PC-9 (cell line): ENCODE measurements at regions not wholly inside any gene's neighbourhood (a gene's known extent, or its start where the extent isn't known, plus 50 kb on each side); places are given as distances from the start of the nearest gene placed in this dataset.
A peak's percentile ranks its signal among the peaks of the same experiment; 100 is the strongest.

Experiments
- BruUV-seq: library from RNA; stranded (reverse); fragments of 400-500 nt; replicated peaks from 2 replicates; lab custom pipeline; 2021; lab: Mats Ljungman, UMichigan
- CTCF ChIA-PET: fragments of 300-600 bp; sonication (Branson Sonifier 250); formaldehyde crosslinking; loops from one replicate; lab custom pipeline; 2022; ENCODE audit warnings: antibody characterized with exemption; lab: Charles Lee
- POLR2A ChIA-PET: fragments of 300-600 bp; sonication (Branson Sonifier 250); formaldehyde crosslinking; loops from one replicate; lab custom pipeline; 2022; ENCODE audit warnings: antibody characterized with exemption; ENCODE audit not compliant: unreplicated experiment; lab: Charles Lee
- DNase-seq, 2 experiments: peaks; one replicate each; pipeline versions ENCODE4 v3.0.0 to v3.0.0-alpha.2; 2015 to 2022; ENCODE audit warnings: mixed read lengths in 1 of 2
- H2AFZ ChIP-seq: fragments of 200-600 bp; sonication (generic); 2 replicates; pipeline ENCODE4 v1.8.1; 2017; ENCODE audit warnings: antibody characterized with exemption
- H3F3A ChIP-seq: fragments of 200-600 bp; sonication (generic); 2 replicates; pipeline ENCODE4 v1.8.1; 2017; ENCODE audit warnings: antibody characterized with exemption, mild to moderate bottlenecking, low read depth; ENCODE audit not compliant: insufficient read depth
- H3K27ac ChIP-seq: fragments of 200-600 bp; sonication (generic); 2 replicates; pipeline ENCODE4 v1.6.1; 2016; ENCODE audit warnings: mixed run types
- H3K27me3 ChIP-seq: fragments of 200-600 bp; sonication (generic); 2 replicates; pipeline ENCODE4 v1.6.1; 2016; ENCODE audit warnings: low read depth, mixed run types; ENCODE audit not compliant: insufficient read depth
- H3K36me3 ChIP-seq: fragments of 200-600 bp; sonication (generic); 2 replicates; pipeline ENCODE4 v1.6.1; 2016; ENCODE audit warnings: low read depth, mixed run types
- H3K4me1 ChIP-seq: fragments of 200-600 bp; sonication (generic); replicated peaks from 2 replicates; pipeline ENCODE4 v1.6.1; 2016; ENCODE audit warnings: mixed run types; ENCODE audit not compliant: insufficient read depth
- H3K4me2 ChIP-seq: fragments of 200-600 bp; sonication (generic); 2 replicates; pipeline ENCODE4 v1.6.1; 2017; ENCODE audit warnings: mixed run types
- H3K4me3 ChIP-seq: fragments of 200-600 bp; sonication (generic); 2 replicates; pipeline ENCODE4 v1.6.1; 2016; ENCODE audit warnings: mixed run types
- H3K79me2 ChIP-seq: fragments of 200-600 bp; sonication (generic); 2 replicates; pipeline ENCODE4 v1.6.1; 2017; ENCODE audit warnings: low read depth, mixed run types
- H3K9me2 ChIP-seq: fragments of 200-600 bp; sonication (generic); 2 replicates; pipeline ENCODE4 v1.8.1; 2017; ENCODE audit warnings: mild to moderate bottlenecking; ENCODE audit not compliant: insufficient read depth
- H3K9me3 ChIP-seq: fragments of 200-600 bp; sonication (generic); 2 replicates; pipeline ENCODE4 v1.8.1; 2016; ENCODE audit warnings: low read depth; ENCODE audit not compliant: insufficient read depth
- H4K20me1 ChIP-seq: fragments of 200-600 bp; sonication (generic); 2 replicates; pipeline ENCODE4 v1.8.1; 2017; ENCODE audit not compliant: insufficient read depth
- EZH2 ChIP-seq: fragments of 200-600 bp; sonication (generic); IDR thresholded peaks from 2 replicates; pipeline ENCODE4 v1.8.0; 2017; ENCODE audit warnings: antibody characterized with exemption, low read depth
- intact Hi-C: fragments of 100-400 bp; cut with micrococcal nuclease; formaldehyde crosslinking; loops from one replicate; pipeline ENCODE4 v1.10.0; 2022; ENCODE audit not compliant: unreplicated experiment
- TF ChIP-seq, protein P1 (sequence below): fragments of 200-600 bp; sonication (generic); conservative IDR thresholded peaks from 2 replicates; pipeline ENCODE4 v1.6.1; 2017; ENCODE audit warnings: mixed run types, antibody characterized with exemption, mild to moderate bottlenecking, moderate library complexity

DNA sequence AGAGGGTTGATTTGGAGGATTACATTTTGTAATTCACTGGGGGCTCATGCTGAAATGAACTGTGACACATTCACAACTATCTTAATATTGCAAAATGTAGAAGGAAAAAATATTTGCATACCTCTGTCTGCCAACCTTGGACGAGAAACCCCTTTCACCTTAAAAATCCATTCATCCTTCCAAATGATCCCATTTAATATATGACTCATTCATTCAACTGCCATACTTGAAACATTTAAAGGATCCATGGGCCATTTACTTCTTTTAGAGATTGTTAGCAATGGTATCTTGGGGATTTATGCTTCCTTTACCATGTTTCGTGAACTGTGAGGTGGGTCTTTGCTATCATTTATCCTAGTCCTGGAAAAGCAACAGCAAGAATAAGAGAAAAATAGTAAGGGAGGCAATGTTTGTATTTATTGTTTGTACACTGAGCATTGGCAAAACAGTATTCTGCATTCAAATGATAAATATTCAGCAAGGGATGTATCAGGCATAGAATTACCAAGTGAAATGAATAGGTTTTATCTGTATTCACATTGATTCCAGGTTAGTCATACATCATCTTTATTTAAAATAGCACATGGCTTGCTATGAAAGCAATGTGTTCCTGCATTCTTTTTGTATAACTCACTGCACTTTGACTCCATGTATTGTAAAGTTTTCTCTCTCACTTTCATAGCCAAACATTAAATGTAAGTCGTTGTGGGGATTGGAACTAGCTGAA, 378.1 kb downstream of the NSUN3 start:
- Histone ChIP-seq H3K4me3 (no peak overlapping the region), H3K36me3 (no peaks in the 10 kb centered on the region), H3F3A (no peaks in the 10 kb centered on the region), H2AFZ (no peak overlapping the region), H3K4me1 (no peaks in the 10 kb centered on the region), H3K27ac (no peak overlapping the region), H3K4me2 (no peak overlapping the region), H3K9me3 (no peaks in the 10 kb centered on the region), H4K20me1 (no peaks in the 10 kb centered on the region), H3K9me2 (no peaks in the 10 kb centered on the region), H3K27me3 (no peaks in the 10 kb centered on the region), H3K79me2 (no peaks in the 10 kb centered on the region)
- no TSS peak for BruUV-seq
- ChIA-PET CTCF (no interaction called here), POLR2A (no interaction called here)
- no peak for TF ChIP-seq EZH2
- TF ChIP-seq, protein P1, sequence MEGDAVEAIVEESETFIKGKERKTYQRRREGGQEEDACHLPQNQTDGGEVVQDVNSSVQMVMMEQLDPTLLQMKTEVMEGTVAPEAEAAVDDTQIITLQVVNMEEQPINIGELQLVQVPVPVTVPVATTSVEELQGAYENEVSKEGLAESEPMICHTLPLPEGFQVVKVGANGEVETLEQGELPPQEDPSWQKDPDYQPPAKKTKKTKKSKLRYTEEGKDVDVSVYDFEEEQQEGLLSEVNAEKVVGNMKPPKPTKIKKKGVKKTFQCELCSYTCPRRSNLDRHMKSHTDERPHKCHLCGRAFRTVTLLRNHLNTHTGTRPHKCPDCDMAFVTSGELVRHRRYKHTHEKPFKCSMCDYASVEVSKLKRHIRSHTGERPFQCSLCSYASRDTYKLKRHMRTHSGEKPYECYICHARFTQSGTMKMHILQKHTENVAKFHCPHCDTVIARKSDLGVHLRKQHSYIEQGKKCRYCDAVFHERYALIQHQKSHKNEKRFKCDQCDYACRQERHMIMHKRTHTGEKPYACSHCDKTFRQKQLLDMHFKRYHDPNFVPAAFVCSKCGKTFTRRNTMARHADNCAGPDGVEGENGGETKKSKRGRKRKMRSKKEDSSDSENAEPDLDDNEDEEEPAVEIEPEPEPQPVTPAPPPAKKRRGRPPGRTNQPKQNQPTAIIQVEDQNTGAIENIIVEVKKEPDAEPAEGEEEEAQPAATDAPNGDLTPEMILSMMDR, result no peak
- intact Hi-C loops, result no loop called here
- no peak for DNase-seq

DNA sequence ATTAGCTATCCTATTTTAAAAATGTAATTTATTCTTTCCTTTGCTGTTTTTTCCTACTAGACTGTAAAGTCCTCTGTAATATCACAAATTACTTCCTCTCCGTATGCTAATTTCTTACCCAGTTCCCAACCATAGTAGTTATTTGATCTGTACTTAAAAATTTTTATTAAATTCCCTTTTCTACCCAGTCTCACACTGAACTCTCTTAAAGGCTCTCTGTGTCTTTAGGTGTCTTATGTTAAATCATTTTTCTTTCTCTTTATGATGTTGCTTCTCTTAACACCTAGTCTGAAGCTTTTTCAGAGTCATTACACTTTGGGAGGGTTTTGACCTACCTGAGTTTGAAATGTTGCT, 378.6 kb downstream of the NSUN3 start:
- intact Hi-C loops, result no loop called here
- Histone ChIP-seq H3K4me3 (no peak overlapping the region), H3K4me1 (no peaks in the 10 kb centered on the region), H3K79me2 (no peaks in the 10 kb centered on the region), H2AFZ (no peak overlapping the region), H3K4me2 (no peak overlapping the region), H3K27ac (no peak overlapping the region), H3F3A (no peaks in the 10 kb centered on the region), H3K27me3 (no peaks in the 10 kb centered on the region), H4K20me1 (no peaks in the 10 kb centered on the region), H3K9me3 (no peaks in the 10 kb centered on the region), H3K9me2 (no peaks in the 10 kb centered on the region), H3K36me3 (no peaks in the 10 kb centered on the region)
- ChIA-PET CTCF (no interaction called here), POLR2A (no interaction called here)
- TF ChIP-seq, protein P1, result no peak
- TF ChIP-seq EZH2, result no peak
- DNase-seq, result no peak
- TSS peak; percentile 45 for BruUV-seq

DNA sequence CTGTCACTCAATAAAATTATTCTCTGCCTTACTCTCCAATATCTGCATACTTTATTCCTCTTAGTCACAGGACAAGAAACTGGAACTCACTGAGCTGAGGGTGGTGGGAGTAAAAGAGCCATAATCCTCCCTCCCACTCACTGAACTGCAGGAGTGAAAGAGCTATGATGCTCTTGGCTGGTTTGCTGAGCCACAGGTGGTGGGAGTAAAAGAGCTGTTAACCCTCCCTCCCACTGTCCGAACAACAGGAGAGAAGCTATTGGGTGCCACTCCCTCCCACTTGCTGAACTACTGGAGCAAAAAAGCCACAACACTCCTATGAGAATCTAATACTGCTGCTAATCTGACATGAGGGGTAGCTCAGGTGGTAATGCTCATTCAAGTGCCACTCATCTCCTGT, 391.0 kb downstream of the NSUN3 start:
- TF ChIP-seq, protein P1, result no peak
- no peak for TF ChIP-seq EZH2
- ChIA-PET POLR2A (no interaction called here), CTCF (no interaction called here)
- Histone ChIP-seq H2AFZ (no peak overlapping the region), H3K4me3 (no peak overlapping the region), H3K79me2 (no peaks in the 10 kb centered on the region), H3K27ac (no peak overlapping the region), H3K9me2 (no peaks in the 10 kb centered on the region), H3K9me3 (no peaks in the 10 kb centered on the region), H3K4me1 (no peaks in the 10 kb centered on the region), H3K36me3 (no peaks in the 10 kb centered on the region), H4K20me1 (no peaks in the 10 kb centered on the region), H3K27me3 (no peaks in the 10 kb centered on the region), H3K4me2 (no peak overlapping the region), H3F3A (no peaks in the 10 kb centered on the region)
- no TSS peak for BruUV-seq
- DNase-seq, result no peak
- intact Hi-C loops, result no loop called here
